ENCODE measurements at regions not wholly inside any gene's neighbourhood (a gene's known extent, or its start where the extent isn't known, plus 50 kb on each side); places are given as distances from the start of the nearest gene placed in this dataset.

- no peak for DNase-seq (ENCODE audit: low read depth)
Observed at GRCh38 chr11:134471716-134472455, 59.8 kb upstream of the B3GAT1 start.

DNA sequence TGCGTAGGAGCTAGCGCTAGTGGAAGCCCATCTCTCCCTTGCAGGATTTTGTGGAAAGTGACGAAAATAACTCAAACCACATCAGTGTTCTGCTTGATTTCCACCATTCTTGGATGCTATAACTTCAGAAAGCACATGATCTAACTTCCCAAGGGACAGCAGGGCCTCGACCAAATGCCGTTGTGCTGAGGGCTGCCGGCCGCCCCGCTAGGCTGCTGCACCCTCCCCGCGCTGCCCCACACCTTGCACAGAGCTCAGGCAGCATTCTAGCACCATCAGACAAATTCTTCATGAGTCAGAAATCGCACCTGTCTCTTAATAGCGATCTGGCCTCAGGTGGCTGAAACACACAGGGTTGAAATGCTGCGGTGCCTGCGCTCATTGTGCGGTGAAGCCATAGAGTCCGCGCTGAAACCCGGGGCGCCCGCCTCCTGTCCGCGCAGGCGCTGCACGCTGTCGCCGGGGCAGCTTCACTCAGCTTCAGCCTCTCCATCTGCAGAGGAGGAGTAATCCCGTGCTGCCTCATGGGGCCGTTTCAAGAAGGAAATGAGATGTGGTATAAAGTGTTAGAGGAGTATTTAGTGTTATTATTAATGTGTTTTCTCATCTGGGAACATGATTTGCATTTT lies 59.2 kb upstream of the B3GAT1 start:
- DNase-seq (ENCODE audit: low read depth) = no peak

DNA sequence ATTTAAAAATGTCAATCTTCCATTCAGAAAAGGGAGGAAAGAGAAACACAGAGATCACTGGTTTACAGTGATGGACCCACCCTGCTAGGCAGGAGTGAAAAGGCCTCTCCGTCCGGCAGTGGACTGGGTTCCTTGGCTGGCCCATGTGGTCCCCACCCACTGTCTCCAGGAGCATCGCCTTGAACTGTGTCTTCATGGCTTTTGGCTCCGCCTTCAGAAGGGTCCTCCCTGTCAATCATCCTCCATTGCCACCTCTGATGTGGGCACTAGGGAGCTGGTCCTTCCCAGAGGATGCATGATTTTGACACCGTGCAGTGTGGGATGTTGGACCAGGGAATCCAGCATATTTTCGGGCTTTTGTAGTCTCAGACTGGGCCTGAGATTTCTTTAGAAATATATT lies 58.2 kb upstream of the B3GAT1 start:
- DNase-seq (ENCODE audit: low read depth) = no peak

DNA sequence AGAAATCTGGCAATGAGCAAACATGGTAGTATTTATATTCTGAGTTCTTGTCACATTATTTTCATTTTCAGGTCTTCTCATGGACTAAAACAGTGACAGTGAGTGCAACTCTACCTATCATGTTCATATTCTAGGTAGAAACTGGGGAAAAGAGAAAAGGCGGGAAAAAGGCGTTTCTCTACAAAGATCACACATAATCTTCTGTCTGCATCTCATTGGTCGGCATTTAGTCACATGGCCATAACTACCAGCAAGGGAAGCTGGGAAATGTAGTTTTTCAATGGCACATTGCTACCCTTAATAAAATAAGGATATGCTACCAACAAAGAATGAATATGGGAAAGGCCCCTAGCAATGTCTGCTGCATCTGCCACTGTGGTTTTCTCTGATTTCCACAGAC lies 57.6 kb upstream of the B3GAT1 start:
- DNase-seq (ENCODE audit: low read depth) = no peak

DNA sequence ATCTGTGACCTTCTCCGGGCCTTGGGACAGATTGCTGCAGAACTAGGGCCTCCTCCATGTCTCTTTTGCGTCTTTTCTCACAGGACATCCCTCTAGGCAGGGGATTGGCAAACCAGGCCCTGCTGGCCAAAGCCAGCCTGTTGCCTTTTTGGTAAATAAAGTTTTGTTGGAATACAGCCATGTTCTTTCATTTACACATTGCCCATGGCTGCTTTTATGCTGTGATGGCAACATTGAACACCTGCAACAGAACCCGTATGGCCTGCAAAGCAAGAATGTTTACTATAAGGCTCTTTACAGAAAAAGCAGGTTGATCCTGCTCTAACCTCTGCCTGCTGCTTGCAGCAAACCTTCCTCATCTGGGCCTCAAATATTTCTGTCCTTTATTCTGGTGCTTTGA lies 56.8 kb upstream of the B3GAT1 start:
- no peak for DNase-seq (ENCODE audit: low read depth)

DNA sequence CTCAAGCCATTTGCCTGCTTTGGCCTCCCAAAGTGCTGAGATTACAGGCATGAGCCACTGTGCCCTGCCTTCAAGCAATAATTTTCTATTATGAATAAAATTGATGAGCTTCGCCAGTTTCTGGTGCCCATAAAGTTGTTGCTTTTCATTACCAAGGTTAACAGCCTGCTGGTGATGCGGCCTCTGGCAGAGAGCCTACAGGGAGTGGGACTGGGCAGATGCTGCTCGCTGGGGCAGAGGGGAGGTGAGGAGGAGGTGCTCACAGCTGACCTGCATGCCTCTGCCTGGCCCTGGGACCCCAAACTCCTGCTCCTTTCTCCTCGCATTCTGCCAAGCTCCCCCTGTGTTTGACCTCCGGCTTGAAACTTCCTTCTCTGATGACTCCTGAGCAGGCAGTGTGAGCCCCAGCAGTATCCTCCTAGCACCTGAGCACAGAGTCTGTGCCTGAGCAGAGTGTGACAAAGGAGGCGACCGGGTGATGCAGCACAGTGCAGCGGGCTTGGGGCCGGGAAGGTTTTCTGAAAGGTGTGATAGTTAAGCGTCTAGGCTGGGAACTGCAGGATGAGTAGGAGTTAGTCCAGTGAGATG lies 56.1 kb upstream of the B3GAT1 start:
- no peak for DNase-seq (ENCODE audit: low read depth)

GRCh38 chr11:134466610-134467567 lies 54.8 kb upstream of the B3GAT1 start:
- DNase-seq (ENCODE audit: low read depth) = no peak

GRCh38 chr11:134466156-134466555 lies 54.1 kb upstream of the B3GAT1 start:
- no peak for DNase-seq (ENCODE audit: low read depth)

GRCh38 chr11:134464981-134465730 lies 53.1 kb upstream of the B3GAT1 start:
- no peak for DNase-seq (ENCODE audit: low read depth)

- no peak for DNase-seq (ENCODE audit: low read depth)
Observed at GRCh38 chr11:134464196-134464595, 52.2 kb upstream of the B3GAT1 start.

- no peak for DNase-seq (ENCODE audit: low read depth)
Observed at GRCh38 chr11:134463716-134464115, 51.7 kb upstream of the B3GAT1 start.

All from fibroblast of the conjunctiva (primary cell).